GM12878 (cell line): ENCODE measurements at regions not wholly inside any gene's neighbourhood (a gene's known extent, or its start where the extent isn't known, plus 50 kb on each side); places are given as distances from the start of the nearest gene placed in this dataset.

Source experiments
- ATAC-seq: fragments of 200-7000 bp; cut with Tn5 transposase; 3 replicates; pipeline ENCODE4 v1.9.1; 2020; ENCODE audit warnings: mild to moderate bottlenecking, moderate library complexity
- BruUV-seq: library from RNA; stranded (reverse); fragments of 400-500 nt; replicated peaks from 2 replicates; lab custom pipeline; 2021; lab: Mats Ljungman, UMichigan
- CTCF ChIA-PET: fragments of 300-600 bp; sonication (Branson Sonifier 250); formaldehyde crosslinking; extraction: SDS; loops from one replicate; lab custom pipeline; 2021; ENCODE audit warnings: inconsistent platforms; lab: Yijun Ruan, JAX
- POLR2A ChIA-PET: fragments of 350-600 bp; formaldehyde crosslinking; extraction: SDS; loops from one replicate; lab custom pipeline; 2021; ENCODE audit warnings: inconsistent platforms; lab: Charles Lee
- RAD21 ChIA-PET: fragments of 300-600 bp; sonication (Branson Sonifier 250); formaldehyde crosslinking; loops from one replicate; lab custom pipeline; 2023; ENCODE audit warnings: antibody characterized with exemption; ENCODE audit not compliant: unreplicated experiment; lab: Charles Lee
- SMC1A ChIA-PET: fragments of 300-600 bp; sonication (Branson Sonifier 250); formaldehyde crosslinking; loops from one replicate; lab custom pipeline; 2023; ENCODE audit not compliant: unreplicated experiment, uncharacterized antibody; lab: Charles Lee
- DNase-seq: peaks from one replicate; pipeline ENCODE4 v3.0.0-alpha.2; 2011; ENCODE audit warnings: low read depth, low spot score
- FAIRE-seq: peaks from 3 replicates; lab custom pipeline; 2011; peaks lifted over from hg19 to GRCh38; lab: Jason Lieb, UNC
- H2AFZ ChIP-seq: 2 replicates; pipeline ENCODE4 v1.6.0; 2011; ENCODE audit warnings: low read depth, low read length, control low read depth; ENCODE audit not compliant: control insufficient read depth
- H3K27ac ChIP-seq: 2 replicates; pipeline ENCODE4 v1.5.1; 2011; ENCODE audit warnings: control low read depth; ENCODE audit not compliant: control insufficient read depth, insufficient read depth
- H3K27me3 ChIP-seq, 2 experiments: replicated peaks in 1 of 2; 2 replicates each; pipeline versions ENCODE4 v1.6.0 to v1.6.1; 2011; ENCODE audit warnings: low read length in 1 of 2; ENCODE audit not compliant: control insufficient read depth in 2 of 2, insufficient read depth in 2 of 2
- H3K36me3 ChIP-seq, 2 experiments: 2 replicates each; pipeline ENCODE4 v1.5.1; 2011; ENCODE audit warnings: low read length in 1 of 2; ENCODE audit not compliant: control insufficient read depth in 2 of 2, insufficient read depth in 2 of 2
- H3K4me1 ChIP-seq: 2 replicates; pipeline ENCODE4 v1.6.1; 2011; ENCODE audit warnings: mild to moderate bottlenecking, low read length, moderate library complexity, mixed read lengths; ENCODE audit not compliant: control insufficient read depth, insufficient read depth
- H3K4me2 ChIP-seq: 2 replicates; pipeline ENCODE4 v1.6.0; 2011; ENCODE audit warnings: control low read depth; ENCODE audit not compliant: control insufficient read depth, insufficient read depth
- H3K4me3 ChIP-seq: fragments of 200-600 bp; sonication (generic); 2 replicates; pipeline ENCODE4 v1.5.1; 2016
- H3K79me2 ChIP-seq: 2 replicates; pipeline ENCODE4 v1.6.0; 2011; ENCODE audit warnings: low read length; ENCODE audit not compliant: control insufficient read depth, insufficient read depth
- H3K9ac ChIP-seq: 2 replicates; pipeline ENCODE4 v1.8.0; 2011; ENCODE audit warnings: low read length, control low read depth, mixed read lengths; ENCODE audit not compliant: control insufficient read depth, insufficient read depth
- H3K9me3 ChIP-seq: replicated peaks from 3 replicates; pipeline ENCODE4 v1.5.1; 2011; ENCODE audit warnings: mild to moderate bottlenecking, low read length; ENCODE audit not compliant: control insufficient read depth, insufficient read depth
- H4K20me1 ChIP-seq: 2 replicates; pipeline ENCODE4 v1.6.0; 2011; ENCODE audit not compliant: control insufficient read depth, insufficient read depth
- BMI1 ChIP-seq: fragments of 450-650 bp; IDR thresholded peaks from 2 replicates; pipeline ENCODE4 v1.6.1; 2016; ENCODE audit warnings: mild to moderate bottlenecking, moderate library complexity, borderline replicate concordance
- POLR2AphosphoS2 ChIP-seq: IDR thresholded peaks from 2 replicates; pipeline ENCODE4 v1.6.1; 2011; ENCODE audit warnings: low read depth, mild to moderate bottlenecking, low read length, improper control_type of control experiment, moderate library complexity
- STAT1 ChIP-seq: fragments of 450-650 bp; conservative IDR thresholded peaks from 2 replicates; pipeline ENCODE4 v1.6.1; 2014; ENCODE audit warnings: antibody characterized with exemption, mild to moderate bottlenecking
- ZBTB11 ChIP-seq: fragments of 450-650 bp; formaldehyde crosslinking; IDR thresholded peaks from 2 replicates; pipeline ENCODE4 v1.5.0; 2022; ENCODE audit warnings: mild to moderate bottlenecking, missing genetic modification characterization
- ZZZ3 ChIP-seq: IDR thresholded peaks from 2 replicates; pipeline ENCODE4 v1.6.1; 2011; ENCODE audit warnings: low read depth; ENCODE audit not compliant: control insufficient read depth, insufficient read length
- WGBS: methylation state at CpG from one replicate; pipeline ENCODE4 v1.1.6; 2016; ENCODE audit warnings: low lambda C conversion rate; ENCODE audit not compliant: insufficient replicate concordance, insufficient coverage; ENCODE audit errors: missing lambda C conversion rate; 5-methylcytosine and 5-hydroxymethylcytosine counted together
- in situ Hi-C: fragments of 300-500 bp; cut with MboI; formaldehyde crosslinking; loops from 9 replicates; pipeline ENCODE4 v1.14.3; 2018; ENCODE audit warnings: mixed read lengths
- intact Hi-C: fragments of 100-400 bp; cut with micrococcal nuclease; formaldehyde crosslinking; loops from one replicate; pipeline ENCODE4 v1.14.2; 2022; ENCODE audit not compliant: unreplicated experiment
- TF ChIP-seq, protein P1 (sequence below): fragments of 450-650 bp; conservative IDR thresholded peaks from 2 replicates; pipeline ENCODE4 v1.6.1; 2017; ENCODE audit warnings: mild to moderate bottlenecking, moderate library complexity

DNA sequence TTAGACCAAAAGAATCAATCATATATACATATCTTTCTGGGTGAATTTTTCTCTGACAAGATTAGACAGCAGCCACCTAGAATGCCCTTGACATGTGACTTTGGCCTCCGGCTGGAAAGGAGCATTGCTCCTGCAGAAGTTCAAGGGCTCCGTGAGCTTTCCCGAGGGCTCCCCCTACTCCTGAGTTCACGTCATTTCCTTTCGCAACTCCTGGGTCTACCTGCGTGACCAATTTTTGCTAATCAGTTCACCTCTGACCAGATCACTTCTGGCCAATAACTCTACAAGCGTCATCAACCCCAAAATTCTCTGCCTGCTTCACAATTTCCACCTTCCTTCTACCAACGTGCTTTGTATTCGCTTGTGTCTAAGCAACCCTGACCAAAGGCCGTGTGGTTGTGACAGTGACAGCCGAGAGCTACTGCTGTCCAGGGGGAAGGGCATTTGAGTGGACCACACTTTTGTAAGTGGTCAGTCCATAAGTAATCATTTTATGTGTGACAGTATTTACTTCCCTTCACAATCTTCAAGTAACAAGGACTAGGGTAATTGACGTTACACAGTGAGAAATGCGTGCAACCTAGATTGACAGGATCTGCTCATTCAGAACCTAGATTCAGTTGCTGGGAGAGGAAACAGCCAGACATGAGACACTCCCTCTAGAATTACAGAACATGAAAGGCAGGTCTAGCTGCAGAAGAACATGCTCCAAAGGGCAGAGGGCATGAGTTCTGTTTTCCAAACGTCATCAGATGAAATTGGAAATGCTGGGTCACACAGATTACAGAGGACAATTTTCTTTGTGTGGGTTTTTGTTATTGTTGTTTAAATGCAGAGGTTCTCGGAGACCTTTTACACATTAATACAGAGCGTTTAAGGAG lies 145.9 kb upstream of the SPACA7 start:
- BruUV-seq, result no TSS peak
- DNase-seq (no peak), ATAC-seq (no peak), FAIRE-seq (no peak)
- Histone ChIP-seq H3K4me3 (no peak overlapping the region), H4K20me1 (no peaks in the 10 kb centered on the region), H3K4me1 (no peaks in the 10 kb centered on the region), H2AFZ (no peak overlapping the region), H3K27me3 (no peaks in the 10 kb centered on the region), H3K4me2 (no peak overlapping the region), H3K9me3 (no peaks in the 10 kb centered on the region), H3K27ac (no peak overlapping the region), H3K36me3 (no peaks in the 10 kb centered on the region), H3K79me2 (no peaks in the 10 kb centered on the region), H3K9ac (no peak overlapping the region)
- in situ Hi-C loops (no loop called here), intact Hi-C loops (no loop called here)
- POLR2A ChIA-PET, result no interaction called here
- RAD21 ChIA-PET, result no interaction called here
- CTCF ChIA-PET, result no interaction called here
- WGBS, result 39% methylated on average over 16 of the region's 16 CpGs
- SMC1A ChIA-PET, result no interaction called here
- TF ChIP-seq BMI1 (no peak), STAT1 (no peak), ZBTB11 (no peak), ZZZ3 (no peak), POLR2AphosphoS2 (no peak)
- TF ChIP-seq, protein P1, sequence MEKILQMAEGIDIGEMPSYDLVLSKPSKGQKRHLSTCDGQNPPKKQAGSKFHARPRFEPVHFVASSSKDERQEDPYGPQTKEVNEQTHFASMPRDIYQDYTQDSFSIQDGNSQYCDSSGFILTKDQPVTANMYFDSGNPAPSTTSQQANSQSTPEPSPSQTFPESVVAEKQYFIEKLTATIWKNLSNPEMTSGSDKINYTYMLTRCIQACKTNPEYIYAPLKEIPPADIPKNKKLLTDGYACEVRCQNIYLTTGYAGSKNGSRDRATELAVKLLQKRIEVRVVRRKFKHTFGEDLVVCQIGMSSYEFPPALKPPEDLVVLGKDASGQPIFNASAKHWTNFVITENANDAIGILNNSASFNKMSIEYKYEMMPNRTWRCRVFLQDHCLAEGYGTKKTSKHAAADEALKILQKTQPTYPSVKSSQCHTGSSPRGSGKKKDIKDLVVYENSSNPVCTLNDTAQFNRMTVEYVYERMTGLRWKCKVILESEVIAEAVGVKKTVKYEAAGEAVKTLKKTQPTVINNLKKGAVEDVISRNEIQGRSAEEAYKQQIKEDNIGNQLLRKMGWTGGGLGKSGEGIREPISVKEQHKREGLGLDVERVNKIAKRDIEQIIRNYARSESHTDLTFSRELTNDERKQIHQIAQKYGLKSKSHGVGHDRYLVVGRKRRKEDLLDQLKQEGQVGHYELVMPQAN, result no peak
